MM.1S (cell line): ENCODE measurements at regions not wholly inside any gene's neighbourhood (a gene's known extent, or its start where the extent isn't known, plus 50 kb on each side); places are given as distances from the start of the nearest gene placed in this dataset.

ENCODE experiments used
- DNase-seq: peaks from one replicate; pipeline ENCODE4 v3.0.0-alpha.2; 2015
- H2AFZ ChIP-seq: fragments of 300-600 bp; sonication (generic); 2 replicates; pipeline ENCODE4 v1.6.0; 2016; ENCODE audit warnings: antibody characterized with exemption, low read length
- H3F3A ChIP-seq: fragments of 300-600 bp; sonication (generic); 2 replicates; pipeline ENCODE4 v1.6.1; 2016; ENCODE audit warnings: mild to moderate bottlenecking, antibody characterized with exemption, low read length, moderate library complexity, mixed read lengths; ENCODE audit not compliant: insufficient read depth
- H3K27ac ChIP-seq: fragments of 300-600 bp; sonication (generic); 2 replicates; pipeline ENCODE4 v1.5.1; 2016; ENCODE audit warnings: mild to moderate bottlenecking, low read length
- H3K27me3 ChIP-seq: fragments of 300-600 bp; sonication (generic); replicated peaks from 2 replicates; pipeline ENCODE4 v1.6.0; 2016; ENCODE audit warnings: low read length; ENCODE audit not compliant: insufficient read depth
- H3K36me3 ChIP-seq: fragments of 300-600 bp; sonication (generic); replicated peaks from 2 replicates; pipeline ENCODE4 v1.6.1; 2016; ENCODE audit warnings: mild to moderate bottlenecking, low read length, mixed read lengths; ENCODE audit not compliant: insufficient read depth
- H3K4me1 ChIP-seq: fragments of 300-600 bp; sonication (generic); 2 replicates; pipeline ENCODE4 v1.6.1; 2016; ENCODE audit warnings: low read length, mixed read lengths
- H3K4me2 ChIP-seq: fragments of 300-600 bp; sonication (generic); 2 replicates; pipeline ENCODE4 v1.6.0; 2016; ENCODE audit warnings: low read depth, low read length
- H3K4me3 ChIP-seq: fragments of 300-600 bp; sonication (generic); 2 replicates; pipeline ENCODE4 v1.5.1; 2016; ENCODE audit warnings: low read length, mixed read lengths
- H3K79me2 ChIP-seq: fragments of 300-600 bp; sonication (generic); 2 replicates; pipeline ENCODE4 v1.6.1; 2016; ENCODE audit warnings: mixed run types, low read length, mixed read lengths
- H3K9ac ChIP-seq: fragments of 300-600 bp; sonication (generic); 2 replicates; pipeline ENCODE4 v1.6.1; 2016; ENCODE audit warnings: low read length, mixed read lengths
- H3K9me2 ChIP-seq: fragments of 300-600 bp; sonication (generic); replicated peaks from 2 replicates; pipeline ENCODE4 v1.6.1; 2016; ENCODE audit warnings: mild to moderate bottlenecking, low read length, mixed read lengths; ENCODE audit not compliant: insufficient read depth
- H3K9me3 ChIP-seq: fragments of 300-600 bp; sonication (generic); replicated peaks from 2 replicates; pipeline ENCODE4 v1.6.1; 2016; ENCODE audit warnings: mild to moderate bottlenecking, low read length, mixed read lengths; ENCODE audit not compliant: insufficient read depth
- H4K20me1 ChIP-seq: fragments of 300-600 bp; sonication (generic); 2 replicates; pipeline ENCODE4 v1.6.1; 2016; ENCODE audit warnings: mild to moderate bottlenecking, low read length, moderate library complexity, mixed read lengths; ENCODE audit not compliant: insufficient read depth
- EZH2 ChIP-seq: fragments of 300-600 bp; sonication (generic); optimal IDR thresholded peaks from 2 replicates; pipeline ENCODE3; 2017; ENCODE audit warnings: low read depth, mild to moderate bottlenecking, antibody characterized with exemption, low read length, mixed read lengths
- EZH2phosphoT487 ChIP-seq: fragments of 300-600 bp; sonication (generic); IDR thresholded peaks from 2 replicates; pipeline ENCODE4 v1.6.1; 2018; ENCODE audit warnings: antibody characterized with exemption, low read length
- TF ChIP-seq, protein P1 (sequence below): fragments of 300-600 bp; sonication (generic); IDR thresholded peaks from 2 replicates; pipeline ENCODE4 v1.5.1; 2016; ENCODE audit warnings: antibody characterized with exemption, low read length, mixed read lengths

DNA sequence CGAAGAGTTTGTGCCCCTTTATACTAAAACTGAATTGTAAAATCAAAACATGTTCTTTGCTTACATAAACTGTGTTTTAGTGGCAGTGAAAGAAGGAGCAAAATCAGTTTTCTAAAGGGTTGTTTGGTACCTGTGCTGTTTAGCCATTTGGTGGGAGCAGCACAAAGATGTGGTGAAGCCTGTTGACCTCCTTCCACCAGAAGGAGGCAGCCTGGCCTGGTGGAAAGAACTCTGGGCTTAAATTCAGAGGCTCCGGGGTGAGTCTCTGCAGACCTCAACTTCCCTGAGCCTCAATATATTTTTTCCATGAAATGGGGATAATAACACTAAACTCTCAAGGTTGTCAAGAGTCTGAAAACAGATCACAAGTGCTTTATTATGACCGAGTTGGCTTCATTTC lies 502.5 kb downstream of the VRK1 start:
- DNase-seq: no peak
- H3K27me3 ChIP-seq: no peaks in the 10 kb centered on the region

DNA sequence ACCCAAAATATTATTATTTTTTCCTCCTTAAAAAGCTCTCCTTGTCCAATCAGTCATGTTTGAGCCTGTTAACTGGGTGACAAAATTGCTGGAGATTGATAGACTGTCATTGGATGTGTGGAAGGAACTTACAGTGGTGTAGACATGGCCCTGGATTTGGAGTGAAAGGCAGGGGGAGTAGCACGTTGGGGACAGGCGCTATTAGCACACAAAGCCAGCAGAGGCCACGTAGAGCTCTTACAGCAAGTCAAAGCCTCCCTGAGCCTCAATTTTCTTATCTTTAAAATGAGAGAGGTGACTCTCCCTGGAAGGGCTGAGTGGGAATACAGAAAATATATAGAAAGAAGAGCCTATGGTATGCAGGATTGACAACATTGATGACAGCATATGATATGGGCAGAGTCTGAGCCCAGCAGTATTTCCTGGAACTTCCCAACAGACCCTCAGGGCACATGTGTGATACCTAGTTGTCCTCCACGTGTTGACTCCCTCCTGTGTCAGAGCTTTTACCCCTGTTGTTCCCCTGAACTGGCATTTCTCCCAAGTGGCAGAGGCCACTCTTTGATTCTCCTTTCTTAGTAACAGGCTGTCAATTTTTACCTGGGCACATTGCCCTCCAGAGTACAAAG lies 504.9 kb downstream of the VRK1 start:
- H3F3A ChIP-seq: no peaks in the 10 kb centered on the region
- H3K9ac ChIP-seq: no peak overlapping the region
- no peaks in the 10 kb centered on the region for H4K20me1 ChIP-seq
- no peak overlapping the region for H3K27ac ChIP-seq
- no peaks in the 10 kb centered on the region for H3K79me2 ChIP-seq
- H2AFZ ChIP-seq: no peak overlapping the region
- TF ChIP-seq, protein P1, sequence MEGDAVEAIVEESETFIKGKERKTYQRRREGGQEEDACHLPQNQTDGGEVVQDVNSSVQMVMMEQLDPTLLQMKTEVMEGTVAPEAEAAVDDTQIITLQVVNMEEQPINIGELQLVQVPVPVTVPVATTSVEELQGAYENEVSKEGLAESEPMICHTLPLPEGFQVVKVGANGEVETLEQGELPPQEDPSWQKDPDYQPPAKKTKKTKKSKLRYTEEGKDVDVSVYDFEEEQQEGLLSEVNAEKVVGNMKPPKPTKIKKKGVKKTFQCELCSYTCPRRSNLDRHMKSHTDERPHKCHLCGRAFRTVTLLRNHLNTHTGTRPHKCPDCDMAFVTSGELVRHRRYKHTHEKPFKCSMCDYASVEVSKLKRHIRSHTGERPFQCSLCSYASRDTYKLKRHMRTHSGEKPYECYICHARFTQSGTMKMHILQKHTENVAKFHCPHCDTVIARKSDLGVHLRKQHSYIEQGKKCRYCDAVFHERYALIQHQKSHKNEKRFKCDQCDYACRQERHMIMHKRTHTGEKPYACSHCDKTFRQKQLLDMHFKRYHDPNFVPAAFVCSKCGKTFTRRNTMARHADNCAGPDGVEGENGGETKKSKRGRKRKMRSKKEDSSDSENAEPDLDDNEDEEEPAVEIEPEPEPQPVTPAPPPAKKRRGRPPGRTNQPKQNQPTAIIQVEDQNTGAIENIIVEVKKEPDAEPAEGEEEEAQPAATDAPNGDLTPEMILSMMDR: no peak
- no peak for TF ChIP-seq EZH2
- no peak for TF ChIP-seq EZH2phosphoT487
- DNase-seq: no peak
- no peak overlapping the region for H3K4me3 ChIP-seq
- H3K4me2 ChIP-seq: no peak overlapping the region
- no peaks in the 10 kb centered on the region for H3K9me2 ChIP-seq
- no peaks in the 10 kb centered on the region for H3K27me3 ChIP-seq
- H3K36me3 ChIP-seq: no peaks in the 10 kb centered on the region
- H3K4me1 ChIP-seq: no peaks in the 10 kb centered on the region
- H3K9me3 ChIP-seq: no peaks in the 10 kb centered on the region

More for the DNA sequence above, 502.5 kb downstream of the VRK1 start:
- no peaks in the 10 kb centered on the region for H3K79me2 ChIP-seq
- H3K9me2 ChIP-seq: no peaks in the 10 kb centered on the region
- no peak overlapping the region for H3K9ac ChIP-seq
- H3K4me1 ChIP-seq: no peaks in the 10 kb centered on the region
- H3K27ac ChIP-seq: no peak overlapping the region
- no peaks in the 10 kb centered on the region for H4K20me1 ChIP-seq
- H3K9me3 ChIP-seq: no peaks in the 10 kb centered on the region
- TF ChIP-seq EZH2phosphoT487 (no peak), EZH2 (no peak)
- TF ChIP-seq, protein P1: no peak
- no peak overlapping the region for H3K4me2 ChIP-seq
- H2AFZ ChIP-seq: no peak overlapping the region
- H3K36me3 ChIP-seq: no peaks in the 10 kb centered on the region
- no peak overlapping the region for H3K4me3 ChIP-seq
- H3F3A ChIP-seq: no peaks in the 10 kb centered on the region

DNA sequence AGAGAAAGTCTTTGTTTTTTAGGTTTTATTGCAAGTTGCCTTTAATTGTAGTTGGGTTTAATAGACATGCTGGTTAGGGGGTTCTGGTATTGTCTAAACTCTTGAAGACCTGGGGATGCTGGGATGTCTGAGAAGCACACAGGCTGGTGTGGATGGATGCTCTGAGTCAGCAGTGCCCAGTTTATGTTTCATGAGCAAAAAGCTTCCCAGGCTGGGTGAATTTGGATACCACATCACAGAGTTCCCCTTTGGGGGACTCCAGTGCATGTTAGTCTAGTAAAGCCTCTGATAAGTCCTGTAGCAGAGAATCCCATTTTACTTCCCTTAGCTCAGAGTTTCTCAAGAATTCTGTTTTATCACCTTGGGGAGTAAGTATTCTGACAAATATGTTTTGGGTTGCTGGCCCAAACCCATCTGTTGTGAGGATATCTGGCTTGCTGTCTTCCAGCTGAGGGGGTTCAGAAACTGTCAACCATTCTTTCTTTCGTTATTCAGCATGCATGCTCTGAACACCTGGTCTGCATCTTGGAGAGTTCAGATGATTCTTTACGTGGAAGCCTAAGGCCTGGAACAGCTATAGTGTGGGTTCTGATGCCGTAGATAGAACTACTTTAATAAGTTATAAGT lies 509.1 kb downstream of the VRK1 start:
- H3K4me3 ChIP-seq: no peak overlapping the region
- H3K9ac ChIP-seq: no peak overlapping the region
- H3K4me1 ChIP-seq: peaks cover 4% of the 10 kb centered on the region; the same call in 1 of the 2 replicates
- no peaks in the 10 kb centered on the region for H3K9me2 ChIP-seq
- H3K36me3 ChIP-seq: no peaks in the 10 kb centered on the region
- peak overlapping the region; percentile 70 for H3K27ac ChIP-seq
- no peaks in the 10 kb centered on the region for H4K20me1 ChIP-seq
- H3K27me3 ChIP-seq: no peaks in the 10 kb centered on the region
- peak; percentile 47 for DNase-seq
- peak overlapping the region; percentile 21; the same call in 1 of the 2 replicates for H3K4me2 ChIP-seq
- H3K79me2 ChIP-seq: no peaks in the 10 kb centered on the region
- H3K9me3 ChIP-seq: no peaks in the 10 kb centered on the region
- H2AFZ ChIP-seq: no peak overlapping the region
- H3F3A ChIP-seq: no peaks in the 10 kb centered on the region
- TF ChIP-seq EZH2: no peak
- TF ChIP-seq, protein P1: no peak
- no peak for TF ChIP-seq EZH2phosphoT487
